Upper lobe of left lung (tissue), 6 donors: ENCODE measurements at regions not wholly inside any gene's neighbourhood (a gene's known extent, or its start where the extent isn't known, plus 50 kb on each side); places are given as distances from the start of the nearest gene placed in this dataset.

Experiments
- ATAC-seq, 2 donors: fragments of 200-7000 bp; cut with Tn5 transposase; one replicate each; pipeline ENCODE4 v1.9.1; 2022; ENCODE audit warnings: mild to moderate bottlenecking in 2 of 2, moderate library complexity in 2 of 2; ENCODE audit not compliant: low FRiP score in 2 of 2
- DNase-seq, 2 donors: peaks; one replicate each; pipeline ENCODE4 v3.0.0-alpha.2; 2019 to 2020
- H3K27ac ChIP-seq, 4 donors: fragments of 200-600 bp; sonication (generic); one replicate each; pipeline ENCODE4 v1.5.1; 2016 to 2019
- H3K27me3 ChIP-seq, 4 donors: fragments of 200-600 bp; sonication (generic); one replicate each; pipeline ENCODE4 v1.5.1; 2017 to 2019
- H3K36me3 ChIP-seq, 4 donors: fragments of 200-600 bp; sonication (generic); one replicate each; pipeline ENCODE4 v1.5.1; 2016 to 2019
- H3K4me1 ChIP-seq, 4 donors: fragments of 200-600 bp; sonication (generic); one replicate each; pipeline ENCODE4 v1.5.1; 2018 to 2019
- H3K4me3 ChIP-seq, 4 donors: fragments of 200-600 bp; sonication (generic); one replicate each; pipeline ENCODE4 v1.5.1; 2017 to 2019; ENCODE audit warnings: mild to moderate bottlenecking in 2 of 4, moderate library complexity in 1 of 4
- H3K9me3 ChIP-seq, 4 donors: fragments of 200-600 bp; sonication (generic); one replicate each; pipeline ENCODE4 v1.5.1; 2018 to 2019
- EP300 ChIP-seq, 4 donors: sonication (generic); formaldehyde crosslinking; IDR thresholded peaks; one replicate each; pipeline ENCODE4 v1.5.1; 2017; ENCODE audit warnings: antibody characterized with exemption in 4 of 4, control low read depth in 2 of 4
- POLR2A ChIP-seq, 4 donors: fragments of 450-650 bp; IDR thresholded peaks; one replicate each; pipeline ENCODE4 v1.5.1; 2016 to 2017; ENCODE audit warnings: antibody characterized with exemption in 4 of 4, mild to moderate bottlenecking in 2 of 4
- POLR2AphosphoS5 ChIP-seq, 2 donors: sonication (generic); formaldehyde crosslinking; IDR thresholded peaks; one replicate each; pipeline ENCODE4 v1.5.1; 2017; ENCODE audit warnings: antibody characterized with exemption in 2 of 2
- WGBS, 2 donors: methylation state at CpG; one replicate each; pipeline ENCODE4 v1.1.5; 2017 to 2018; 5-methylcytosine and 5-hydroxymethylcytosine counted together
- TF ChIP-seq, protein P1 (sequence below), 6 experiments: fragments of 450-650 bp in 4 of 6; fragments of 200-600 bp in 2 of 6; sonication (generic) in 2 of 6; IDR thresholded peaks; one replicate each; pipeline ENCODE4 v1.5.1; 2016 to 2019; ENCODE audit warnings: antibody characterized with exemption in 6 of 6
- donor health status: DM: no; HTN: no; CAD: no; lungs with moderate emphysema.
- donor health status: DM: no; HTN: yes; CAD: no; lungs with severe emphysema.

DNA sequence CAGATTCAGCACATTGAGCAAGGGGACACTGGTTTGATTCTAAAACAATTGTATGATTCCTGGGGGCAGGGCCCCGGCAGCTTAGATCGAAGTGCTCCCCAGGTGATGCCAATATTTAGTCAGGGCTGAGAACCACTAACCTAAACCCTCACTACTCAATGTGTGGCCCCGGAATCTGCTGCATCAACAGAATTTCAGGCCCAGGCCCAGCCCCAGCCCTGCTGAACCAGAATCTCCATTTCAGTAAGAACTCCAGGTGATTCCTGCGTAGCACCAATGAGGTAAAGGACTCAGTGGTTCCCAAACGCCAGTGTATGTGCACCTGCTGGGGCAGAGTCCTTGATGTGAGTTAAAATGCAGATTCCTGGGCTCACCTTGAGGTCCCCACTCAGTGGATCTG lies 152.8 kb upstream of the KCNG1 start:
- ATAC-seq (no peak), DNase-seq (no peak)
- TF ChIP-seq POLR2A (IDR thresholded peaks at IDR 0.05), result no peak
- no peak for TF ChIP-seq POLR2AphosphoS5 (IDR thresholded peaks at IDR 0.05)
- TF ChIP-seq, protein P1, sequence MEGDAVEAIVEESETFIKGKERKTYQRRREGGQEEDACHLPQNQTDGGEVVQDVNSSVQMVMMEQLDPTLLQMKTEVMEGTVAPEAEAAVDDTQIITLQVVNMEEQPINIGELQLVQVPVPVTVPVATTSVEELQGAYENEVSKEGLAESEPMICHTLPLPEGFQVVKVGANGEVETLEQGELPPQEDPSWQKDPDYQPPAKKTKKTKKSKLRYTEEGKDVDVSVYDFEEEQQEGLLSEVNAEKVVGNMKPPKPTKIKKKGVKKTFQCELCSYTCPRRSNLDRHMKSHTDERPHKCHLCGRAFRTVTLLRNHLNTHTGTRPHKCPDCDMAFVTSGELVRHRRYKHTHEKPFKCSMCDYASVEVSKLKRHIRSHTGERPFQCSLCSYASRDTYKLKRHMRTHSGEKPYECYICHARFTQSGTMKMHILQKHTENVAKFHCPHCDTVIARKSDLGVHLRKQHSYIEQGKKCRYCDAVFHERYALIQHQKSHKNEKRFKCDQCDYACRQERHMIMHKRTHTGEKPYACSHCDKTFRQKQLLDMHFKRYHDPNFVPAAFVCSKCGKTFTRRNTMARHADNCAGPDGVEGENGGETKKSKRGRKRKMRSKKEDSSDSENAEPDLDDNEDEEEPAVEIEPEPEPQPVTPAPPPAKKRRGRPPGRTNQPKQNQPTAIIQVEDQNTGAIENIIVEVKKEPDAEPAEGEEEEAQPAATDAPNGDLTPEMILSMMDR (IDR thresholded peaks at IDR 0.05), result no peak
- no peak for TF ChIP-seq EP300 (IDR thresholded peaks at IDR 0.05)
- Histone ChIP-seq H3K27ac (no peak overlapping the region), H3K4me3 (no peak overlapping the region), H3K27me3 (no peaks in the 10 kb centered on the region), H3K36me3 (no peaks in the 10 kb centered on the region), H3K4me1 (no peaks in the 10 kb centered on the region), H3K9me3 (no peaks in the 10 kb centered on the region)
- 91 to 100% methylated on average over 1 to 5 of the region's 5 CpGs for WGBS, 2 donors

GRCh38 chr20:51175156-51175555 lies 152.2 kb upstream of the KCNG1 start:
- DNase-seq, result no peak
- H3K27me3 ChIP-seq, result no peaks in the 10 kb centered on the region

GRCh38 chr20:51174536-51174935 lies 151.6 kb upstream of the KCNG1 start:
- 80 to 85% methylated on average over 2 of the region's 2 CpGs for WGBS, 2 donors
- ATAC-seq (no peak), DNase-seq (no peak)
- no peaks in the 10 kb centered on the region for H3K4me1 ChIP-seq
- no peak overlapping the region for H3K4me3 ChIP-seq
- no peaks in the 10 kb centered on the region for H3K27me3 ChIP-seq
- no peaks in the 10 kb centered on the region for H3K36me3 ChIP-seq
- no peak for TF ChIP-seq EP300 (IDR thresholded peaks at IDR 0.05)
- TF ChIP-seq POLR2AphosphoS5 (IDR thresholded peaks at IDR 0.05), result no peak
- no peak for TF ChIP-seq POLR2A (IDR thresholded peaks at IDR 0.05)
- TF ChIP-seq, protein P1 (IDR thresholded peaks at IDR 0.05), result no peak
- H3K27ac ChIP-seq, result no peak overlapping the region
- H3K9me3 ChIP-seq, result no peaks in the 10 kb centered on the region

More at GRCh38 chr20:51175156-51175555, 152.2 kb upstream of the KCNG1 start:
- Histone ChIP-seq H3K4me1 (no peaks in the 10 kb centered on the region), H3K9me3 (no peaks in the 10 kb centered on the region), H3K4me3 (no peak overlapping the region), H3K36me3 (no peaks in the 10 kb centered on the region), H3K27ac (no peak overlapping the region)
- TF ChIP-seq POLR2AphosphoS5 (IDR thresholded peaks at IDR 0.05) (no peak), EP300 (IDR thresholded peaks at IDR 0.05) (no peak), POLR2A (IDR thresholded peaks at IDR 0.05) (no peak)
- TF ChIP-seq, protein P1 (IDR thresholded peaks at IDR 0.05), result no peak
- WGBS, 2 donors, result 90 to 92% methylated on average over 10 of the region's 10 CpGs
- ATAC-seq, result no peak

DNA sequence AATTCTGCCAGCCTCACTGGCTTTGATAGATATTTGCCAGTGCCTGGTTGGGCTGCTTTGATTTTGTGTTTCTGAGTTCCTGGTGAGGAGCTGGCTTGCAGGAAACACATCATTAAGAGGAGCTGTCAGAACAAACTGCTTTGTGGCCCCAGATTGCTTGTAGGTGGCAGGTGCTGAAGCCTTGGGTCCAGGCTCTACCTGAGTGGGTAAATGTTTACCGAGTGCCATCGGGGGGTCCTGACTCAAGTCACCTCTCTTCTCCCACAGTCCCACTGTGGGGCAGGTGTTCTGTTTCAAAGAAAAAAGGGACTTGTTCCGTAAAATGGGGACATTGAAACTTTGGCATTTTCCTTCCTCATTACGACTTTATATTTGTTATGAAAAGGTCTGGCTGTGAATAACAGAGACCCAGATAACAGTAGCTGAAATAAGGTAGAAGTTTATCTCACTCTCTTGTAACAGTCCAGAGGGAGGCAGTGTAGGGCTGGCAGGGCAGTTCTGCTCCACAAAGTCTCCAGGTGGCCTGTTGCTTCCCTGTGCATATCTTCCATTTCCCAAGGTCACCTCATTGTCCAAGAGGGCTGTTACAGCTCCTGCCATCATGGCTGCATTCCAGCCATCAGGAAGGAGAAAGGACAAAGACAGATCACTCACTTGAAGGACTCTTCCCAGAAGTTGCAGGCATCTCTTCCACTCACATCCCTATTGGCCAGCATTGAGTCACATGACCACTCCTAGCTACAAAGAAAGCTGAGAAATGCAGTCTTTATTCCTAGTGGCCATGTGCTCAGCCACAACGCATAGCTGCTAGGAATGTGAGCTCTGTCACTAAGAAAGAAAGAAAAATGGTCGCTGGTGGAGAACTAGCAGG lies 149.9 kb upstream of the KCNG1 start:
- Histone ChIP-seq H3K27ac (no peak overlapping the region), H3K9me3 (no peaks in the 10 kb centered on the region), H3K36me3 (no peaks in the 10 kb centered on the region), H3K4me3 (no peak overlapping the region), H3K27me3 (no peaks in the 10 kb centered on the region), H3K4me1 (no peaks in the 10 kb centered on the region)
- DNase-seq (no peak), ATAC-seq (no peak)
- TF ChIP-seq, protein P1 (IDR thresholded peaks at IDR 0.05), result no peak
- no peak for TF ChIP-seq POLR2AphosphoS5 (IDR thresholded peaks at IDR 0.05)
- TF ChIP-seq EP300 (IDR thresholded peaks at IDR 0.05), result no peak
- 84 to 85% methylated on average over 6 of the region's 6 CpGs for WGBS, 2 donors

DNA sequence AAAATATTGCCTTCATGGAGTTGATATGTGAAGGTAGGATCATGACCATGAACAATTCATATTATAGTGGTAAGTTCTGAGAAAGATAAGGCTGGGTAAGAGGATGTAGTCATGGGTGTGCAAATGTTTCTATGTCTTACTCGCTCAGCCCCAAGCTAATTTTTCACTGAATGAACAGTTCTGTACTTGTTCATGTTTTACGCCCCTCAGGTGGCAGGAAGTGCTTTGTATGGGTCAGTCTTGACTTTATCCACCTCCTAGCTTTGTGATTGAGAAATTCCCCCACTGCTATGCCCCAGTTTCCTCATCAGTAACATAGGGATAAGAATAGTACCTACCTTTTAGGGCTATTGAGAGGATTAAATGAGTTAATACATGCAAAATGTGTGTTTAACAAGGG lies 148.2 kb upstream of the KCNG1 start:
- ATAC-seq, result no peak
- Histone ChIP-seq H3K4me3 (no peak overlapping the region), H3K27ac (no peak overlapping the region), H3K9me3 (no peaks in the 10 kb centered on the region), H3K27me3 (no peaks in the 10 kb centered on the region), H3K4me1 (no peaks in the 10 kb centered on the region), H3K36me3 (no peaks in the 10 kb centered on the region)
- 86 to 88% methylated on average over 2 of the region's 2 CpGs for WGBS, 2 donors
- no peak for DNase-seq
- TF ChIP-seq POLR2AphosphoS5 (IDR thresholded peaks at IDR 0.05) (no peak), EP300 (IDR thresholded peaks at IDR 0.05) (no peak), POLR2A (IDR thresholded peaks at IDR 0.05) (no peak)
- TF ChIP-seq, protein P1 (IDR thresholded peaks at IDR 0.05), result no peak
